T follicular helper cell (primary cell): ENCODE measurements at regions not wholly inside any gene's neighbourhood (a gene's known extent, or its start where the extent isn't known, plus 50 kb on each side); places are given as distances from the start of the nearest gene placed in this dataset.

Source experiments
- DNase-seq: peaks from one replicate; pipeline ENCODE4 v3.0.0-alpha.2; 2020; ENCODE audit warnings: low read depth

DNA sequence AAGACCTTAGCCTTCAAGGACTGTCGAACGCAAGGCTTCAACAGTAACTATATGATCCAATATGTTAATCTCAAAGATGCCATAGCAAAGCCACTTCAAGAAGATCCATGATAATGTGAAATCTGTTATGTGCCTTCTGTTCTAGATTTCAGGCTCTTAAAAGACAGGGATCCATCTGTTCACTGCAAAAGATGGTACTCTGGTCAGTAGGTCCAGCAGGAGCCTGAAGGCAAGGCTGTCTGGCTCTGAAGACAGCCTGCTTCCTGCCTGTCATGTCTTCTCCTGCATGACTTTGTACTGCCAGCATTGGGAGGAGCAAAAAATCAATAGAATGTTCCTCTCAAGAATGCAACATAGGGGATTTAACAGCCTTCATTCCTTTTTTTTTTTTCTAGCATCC lies 270.8 kb upstream of the PARD3B start:
- no peak for DNase-seq

DNA sequence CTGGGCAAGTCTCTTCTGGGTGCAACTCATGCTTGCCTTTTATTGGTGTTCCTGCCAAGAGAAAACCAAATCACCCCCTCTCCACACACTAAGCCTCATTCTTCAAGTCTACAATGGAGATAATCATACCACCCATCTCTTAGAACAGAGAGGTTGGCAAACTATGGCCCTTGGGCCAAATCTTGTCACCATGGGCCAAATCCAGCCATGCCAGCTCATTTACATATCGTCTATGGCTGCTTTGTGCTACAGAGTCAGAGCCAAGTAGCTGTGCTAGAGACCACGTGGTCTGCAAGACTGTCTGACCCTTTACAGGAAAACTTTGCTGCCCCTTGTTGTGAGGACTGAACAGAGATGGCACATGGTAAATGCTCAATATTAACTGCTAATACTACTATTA lies 270.3 kb upstream of the PARD3B start:
- no peak for DNase-seq

DNA sequence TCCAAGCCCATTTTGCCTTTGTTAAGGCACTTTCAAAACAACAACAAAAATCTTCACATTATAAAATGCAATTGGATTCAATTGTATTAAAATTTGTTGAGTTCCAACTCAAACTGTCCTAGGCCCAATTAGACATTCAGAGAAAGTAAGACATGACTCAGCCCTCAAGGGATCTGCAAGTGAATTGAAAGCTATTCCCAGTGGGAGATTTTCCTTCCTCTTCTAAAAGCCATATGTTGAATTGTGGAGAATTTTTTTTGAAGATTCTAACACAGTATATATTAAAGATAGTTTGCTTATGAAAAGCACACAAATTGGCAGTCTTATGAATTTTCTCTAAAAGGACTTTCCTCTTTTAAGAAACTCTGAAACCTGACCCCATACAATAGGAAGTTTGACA lies 268.0 kb upstream of the PARD3B start:
- no peak for DNase-seq

DNA sequence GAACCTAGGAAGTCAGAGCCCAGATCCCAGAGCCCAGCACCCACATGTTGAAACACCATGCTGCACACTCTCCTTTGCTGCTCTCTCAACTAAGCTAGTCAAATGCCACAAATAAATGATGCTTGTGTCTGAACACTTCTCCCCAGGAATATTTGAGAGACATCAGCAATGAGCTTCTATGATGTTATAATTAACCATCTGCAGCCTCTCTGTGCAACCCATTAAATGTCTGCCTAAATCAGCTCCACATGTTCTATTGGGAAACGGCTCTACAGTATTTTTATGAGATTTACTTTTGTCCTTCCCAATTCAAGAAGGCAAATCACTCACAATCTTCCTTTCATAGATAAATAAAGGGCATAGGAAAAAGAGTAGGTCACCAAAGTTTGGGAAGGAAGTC lies 266.8 kb upstream of the PARD3B start:
- DNase-seq, result no peak

DNA sequence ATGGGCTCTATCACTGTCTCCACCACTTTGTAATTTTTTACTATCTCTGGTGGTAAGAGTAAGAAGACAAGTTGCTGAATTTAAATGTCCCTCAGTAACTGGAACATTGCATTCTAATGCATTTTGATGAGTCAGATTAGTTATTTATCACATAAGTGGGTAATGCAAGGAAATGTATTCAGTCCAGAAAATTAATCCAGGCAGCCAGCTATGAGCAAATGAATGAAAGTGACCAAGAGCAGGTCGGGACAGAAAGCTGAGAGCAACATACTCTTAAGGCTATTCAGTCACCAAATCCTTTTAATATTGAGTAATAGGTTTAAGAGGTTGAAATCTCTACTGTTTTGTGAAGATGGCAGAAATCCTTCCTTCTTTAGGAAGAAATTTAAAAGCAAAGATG lies 265.5 kb upstream of the PARD3B start:
- DNase-seq, result no peak

DNA sequence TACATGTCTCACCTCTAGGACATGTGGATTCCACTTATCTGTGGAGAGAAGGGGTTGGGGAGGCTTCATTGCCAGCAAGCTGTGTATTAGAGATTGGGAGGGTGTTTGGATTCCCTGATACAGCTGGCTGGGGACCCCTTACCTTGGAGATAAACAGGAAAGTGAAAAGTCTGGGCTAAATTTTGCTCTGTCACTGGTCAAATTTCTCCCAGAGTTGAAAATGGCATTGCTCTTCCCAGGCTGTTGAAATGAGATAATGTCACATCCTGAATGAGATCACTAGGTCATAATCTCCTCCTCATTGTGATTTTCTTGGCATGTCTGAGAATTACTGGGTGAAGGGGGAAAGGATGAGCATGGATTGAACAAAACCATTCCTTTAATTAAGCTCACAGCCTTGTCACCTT lies 265.0 kb upstream of the PARD3B start:
- DNase-seq, result no peak

DNA sequence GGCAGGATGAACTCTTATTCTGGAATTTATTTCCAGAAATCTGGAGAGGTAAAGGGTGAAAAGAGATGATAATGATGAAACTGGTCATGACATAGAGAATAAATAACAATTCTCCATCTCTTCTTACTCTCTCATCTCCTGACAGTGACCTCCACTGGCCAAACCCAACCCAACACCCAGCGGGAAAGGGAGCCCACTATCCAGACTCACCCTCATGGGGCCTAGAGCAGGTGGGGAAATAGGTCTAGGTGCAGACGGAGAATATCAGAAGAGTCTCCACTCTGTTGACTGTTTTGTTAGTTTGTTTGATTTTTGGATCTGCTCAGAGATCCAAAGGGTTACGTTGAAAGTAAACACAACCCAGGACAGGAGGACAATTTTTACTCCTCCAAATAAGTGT lies 263.2 kb upstream of the PARD3B start:
- no peak for DNase-seq

DNA sequence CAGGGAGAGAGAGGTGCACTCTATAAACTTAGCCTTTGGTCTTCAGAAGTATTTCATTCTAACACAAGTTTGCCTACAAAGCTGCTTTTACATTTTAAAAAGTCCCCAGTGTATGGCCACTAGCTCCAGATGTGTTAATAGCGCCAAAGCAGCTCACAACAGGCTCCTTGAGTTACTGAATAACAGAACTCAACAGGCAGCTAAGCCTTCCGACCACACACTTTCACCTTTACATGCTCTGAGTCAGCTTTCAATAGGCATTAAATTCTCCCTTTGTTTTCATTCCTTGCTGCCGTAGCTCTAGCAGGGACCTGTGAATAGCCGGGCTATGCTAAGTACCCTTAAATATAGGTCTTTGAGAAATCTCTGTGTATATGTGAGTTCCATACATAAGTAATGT lies 262.8 kb upstream of the PARD3B start:
- no peak for DNase-seq

DNA sequence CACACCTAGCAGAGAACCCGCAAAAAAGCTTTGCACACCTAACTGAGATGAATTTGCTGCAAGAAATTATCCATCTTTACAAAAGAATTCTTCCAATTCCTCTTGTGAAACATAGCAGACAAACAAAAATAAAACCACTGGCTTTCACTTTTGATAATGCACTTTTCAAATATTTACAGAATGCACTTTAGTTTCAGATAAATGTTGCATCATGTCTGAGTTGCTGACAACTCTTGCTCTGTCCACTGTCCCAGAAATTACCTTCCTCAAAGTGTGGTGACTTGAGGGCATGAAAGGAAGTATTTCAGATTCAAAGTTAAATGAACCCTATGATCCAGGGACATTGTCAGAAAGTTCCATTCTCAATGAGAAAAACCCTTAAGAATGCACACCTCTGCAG lies 256.2 kb upstream of the PARD3B start:
- DNase-seq, result no peak

DNA sequence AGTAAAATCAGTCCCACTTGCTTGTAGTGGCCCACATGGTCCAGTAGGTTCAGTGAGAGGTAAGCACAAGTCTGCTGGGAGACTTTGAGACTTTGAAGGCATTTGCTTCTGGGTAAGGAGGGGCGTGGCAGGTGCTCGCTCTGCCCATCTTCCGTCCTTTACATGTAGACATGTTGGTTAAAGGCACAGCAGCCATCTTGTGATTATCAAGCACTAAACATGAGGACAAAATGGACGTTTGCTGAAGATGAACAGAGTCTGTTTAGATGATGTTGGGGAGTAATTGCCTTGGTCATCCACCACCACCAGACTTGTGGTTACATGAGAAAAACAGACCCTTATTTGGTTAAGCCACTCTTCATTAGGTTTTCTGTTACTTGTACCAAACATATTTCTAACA lies 252.8 kb upstream of the PARD3B start:
- no peak for DNase-seq

DNA sequence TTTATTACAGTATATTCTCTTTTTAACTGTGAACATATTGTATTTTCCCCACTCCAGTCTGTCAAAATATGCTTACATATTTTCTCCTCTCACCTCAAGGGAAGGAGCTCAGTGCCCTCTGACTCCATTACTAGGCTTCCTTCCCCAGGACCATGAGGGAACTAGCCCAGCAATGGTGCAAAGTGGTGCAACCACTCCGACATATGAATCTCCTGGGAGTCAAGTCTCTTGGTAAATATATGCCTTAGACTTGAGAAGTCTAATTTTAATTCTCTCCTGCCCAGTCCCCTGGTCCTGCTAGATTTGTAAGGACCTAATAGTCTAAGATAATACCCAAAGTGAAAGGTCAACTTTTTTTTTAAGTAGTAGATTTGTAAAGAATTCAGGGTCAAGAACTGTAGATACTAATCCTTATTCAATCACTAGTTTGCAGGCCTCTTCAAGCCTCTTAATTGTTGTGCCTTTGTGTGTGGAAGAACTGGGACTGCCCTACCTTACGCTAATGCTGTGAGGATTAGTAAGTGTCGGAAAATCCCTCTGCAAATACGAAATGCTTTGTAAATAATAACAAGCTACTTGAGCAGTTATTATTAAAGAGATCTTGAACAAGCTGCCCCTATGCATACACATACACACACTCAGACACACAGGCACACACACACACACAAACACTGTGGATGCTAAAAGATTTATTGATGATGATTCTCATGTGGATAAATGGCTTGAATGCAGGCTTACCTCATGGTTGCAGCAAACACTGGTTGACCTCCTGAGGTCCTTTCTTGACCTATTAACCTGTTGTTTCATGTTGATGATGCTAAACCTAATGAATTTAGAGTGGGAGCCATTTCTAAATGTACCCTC lies 251.2 kb upstream of the PARD3B start:
- no peak for DNase-seq

DNA sequence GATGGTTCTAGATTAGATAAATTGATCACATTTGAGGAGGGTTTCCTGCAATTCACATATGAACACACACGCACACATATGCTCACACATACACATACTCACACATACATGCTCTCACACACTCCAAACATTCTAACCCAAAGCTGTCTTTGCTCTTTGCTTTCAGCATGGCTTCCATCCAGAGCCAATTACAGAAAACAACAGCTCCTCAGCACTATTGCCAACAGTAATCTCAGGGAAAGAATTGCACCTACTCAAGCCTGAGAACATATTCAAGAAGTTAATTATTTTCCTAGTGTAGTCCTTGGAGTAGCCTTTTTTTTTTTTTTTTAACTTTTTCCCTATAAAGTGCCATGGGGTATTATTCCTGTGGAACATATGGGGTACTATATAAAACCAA lies 246.9 kb upstream of the PARD3B start:
- DNase-seq, result no peak

DNA sequence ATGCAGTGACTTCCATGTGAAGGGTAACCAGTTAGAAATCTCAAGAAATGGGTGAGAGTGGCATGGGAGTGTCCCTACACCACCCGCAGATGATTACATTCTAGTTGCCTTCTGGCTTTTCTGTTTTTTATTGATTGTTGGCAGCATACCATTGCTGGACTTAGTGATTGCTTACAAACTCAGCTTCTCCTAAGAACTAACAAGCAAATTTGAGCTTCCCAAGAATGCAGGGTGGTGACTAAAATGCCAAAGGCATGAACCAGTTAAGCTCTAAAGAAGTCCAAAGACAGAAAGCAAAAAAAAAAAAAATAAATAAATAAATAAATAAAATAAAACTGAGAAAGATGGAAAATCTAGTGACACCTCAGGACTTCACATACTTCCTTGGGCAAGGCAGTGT lies 245.5 kb upstream of the PARD3B start:
- no peak for DNase-seq

DNA sequence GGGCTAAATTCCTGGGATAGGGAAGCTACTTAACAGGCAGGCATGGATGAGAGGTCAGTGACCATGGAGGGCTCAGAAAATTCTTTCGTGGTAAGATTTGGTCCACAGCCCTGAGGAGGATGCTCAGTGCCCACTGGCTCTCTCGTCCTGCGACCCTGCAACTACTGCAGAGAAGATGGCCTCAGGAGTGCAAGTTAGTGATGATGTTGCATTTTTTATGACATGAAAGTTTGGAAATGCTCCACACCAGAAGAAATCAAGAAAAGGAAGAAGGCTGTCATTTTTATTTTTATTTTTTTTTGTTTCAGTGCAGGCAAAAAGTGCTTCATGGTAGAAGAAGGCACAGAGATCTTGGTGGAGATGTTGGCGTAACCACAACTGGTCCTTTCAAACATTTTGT lies 238.6 kb upstream of the PARD3B start:
- DNase-seq, result no peak

DNA sequence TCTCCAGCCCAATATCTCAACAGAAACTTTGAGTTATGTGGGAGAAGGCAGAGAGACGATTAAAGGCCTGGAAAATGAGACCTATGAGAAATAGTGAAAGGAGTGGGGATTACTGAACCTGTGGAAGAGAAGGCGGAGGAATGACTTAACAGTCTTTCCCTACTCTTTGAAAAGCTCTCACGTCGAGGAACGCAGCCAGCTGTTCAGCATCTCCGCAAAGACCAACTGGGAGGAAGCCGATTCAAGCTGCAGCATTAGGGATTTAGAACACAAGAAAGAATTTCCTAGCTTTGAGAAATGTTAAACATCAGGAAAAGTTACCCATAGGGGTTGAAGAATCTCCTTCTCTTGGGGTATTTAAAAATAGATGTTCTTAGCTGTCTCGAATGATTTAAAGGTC lies 233.2 kb upstream of the PARD3B start:
- no peak for DNase-seq

DNA sequence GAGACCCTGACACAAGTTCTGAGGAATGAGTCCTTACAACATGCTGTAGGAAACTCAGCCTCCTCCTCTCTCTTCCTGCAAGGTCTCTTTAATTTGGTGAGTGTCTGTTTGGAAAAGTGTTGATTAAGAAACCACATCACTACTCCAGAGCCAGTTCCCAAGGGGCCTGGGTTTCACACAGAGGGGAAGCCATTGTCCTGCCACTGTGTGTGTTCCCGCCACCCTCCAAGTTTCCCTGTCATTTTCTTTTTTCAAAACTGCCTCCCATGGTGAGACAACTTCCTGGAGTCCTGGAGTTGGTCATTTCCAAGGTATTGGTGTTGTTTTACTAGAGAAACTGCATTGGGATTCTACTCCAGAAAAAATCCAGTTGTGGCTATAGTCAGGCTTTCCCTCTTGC lies 232.0 kb upstream of the PARD3B start:
- no peak for DNase-seq

DNA sequence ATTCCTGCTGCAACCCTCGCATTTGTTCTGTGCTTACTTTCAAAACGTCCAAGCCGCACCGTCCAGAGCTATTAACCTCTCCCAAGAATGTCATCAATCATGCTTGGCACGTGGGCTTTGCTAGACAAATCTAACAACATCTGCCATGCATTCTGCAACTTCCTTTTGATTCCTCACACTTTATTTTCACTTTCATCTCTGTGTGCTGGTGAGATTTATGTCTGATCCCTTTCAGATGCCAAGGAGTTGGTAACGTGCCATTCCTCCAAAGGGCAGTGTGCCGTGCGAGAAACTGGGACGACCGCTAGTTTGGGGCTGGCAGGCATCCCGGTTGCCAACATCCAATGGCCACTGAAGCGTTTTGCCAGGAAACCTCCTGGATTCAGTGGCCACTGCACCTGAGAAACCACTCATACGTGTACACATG lies 230.0 kb upstream of the PARD3B start:
- no peak for DNase-seq

DNA sequence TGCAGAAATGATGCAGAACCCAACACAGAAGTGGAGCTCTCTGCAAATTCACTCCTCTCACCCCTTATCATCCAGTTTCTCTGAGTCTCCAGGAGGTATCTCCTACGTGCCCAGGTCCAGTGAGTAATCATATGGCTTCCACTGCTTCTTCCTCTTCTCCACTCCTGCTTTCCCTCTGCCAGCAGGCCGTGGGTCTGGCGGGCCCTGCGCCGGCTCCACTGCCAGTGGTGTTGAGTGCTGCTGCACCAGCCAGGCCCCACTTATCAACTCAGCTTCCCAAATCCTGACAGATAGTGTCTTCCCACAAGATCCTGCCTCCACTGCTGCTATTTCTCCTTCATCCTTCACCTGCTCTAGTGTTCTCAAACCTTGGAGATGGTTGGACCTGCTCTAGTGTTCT lies 227.6 kb upstream of the PARD3B start:
- DNase-seq, result no peak

DNA sequence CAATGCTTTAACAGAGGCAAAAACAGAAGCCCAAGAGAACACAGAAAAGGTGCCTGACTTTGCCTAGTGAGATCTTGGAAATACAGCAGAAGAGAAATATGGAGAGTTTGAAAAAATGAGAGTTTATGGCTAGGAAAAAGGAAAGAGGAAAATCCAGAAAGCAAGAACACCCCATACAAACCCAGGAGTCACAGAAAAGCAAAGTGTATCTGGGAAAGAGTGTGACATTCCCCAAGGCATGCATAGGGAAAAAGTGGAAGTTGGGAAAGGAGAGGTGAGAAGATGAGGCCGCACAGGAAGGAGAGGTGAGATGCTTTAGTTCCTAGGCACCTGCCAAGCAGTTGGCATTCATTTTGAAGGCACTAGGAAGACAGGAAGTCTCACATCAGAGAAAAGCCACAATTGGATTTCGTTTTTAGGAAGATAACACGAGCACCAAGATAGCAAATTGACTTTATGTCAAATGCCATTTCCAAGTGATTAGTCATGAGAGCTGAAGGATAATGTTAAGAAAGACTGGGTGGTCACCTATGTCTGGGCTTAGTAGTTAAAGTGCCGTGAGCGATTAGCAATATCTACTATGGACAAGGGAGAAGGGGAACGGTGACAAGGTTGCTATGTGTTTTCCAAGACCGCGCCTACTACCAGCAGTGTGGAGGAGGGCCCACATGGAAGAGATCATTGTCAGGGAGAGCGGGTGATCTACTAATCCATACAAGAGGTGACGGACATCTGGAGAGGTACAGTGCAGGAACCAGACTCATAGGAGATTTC lies 224.1 kb upstream of the PARD3B start:
- DNase-seq, result no peak

DNA sequence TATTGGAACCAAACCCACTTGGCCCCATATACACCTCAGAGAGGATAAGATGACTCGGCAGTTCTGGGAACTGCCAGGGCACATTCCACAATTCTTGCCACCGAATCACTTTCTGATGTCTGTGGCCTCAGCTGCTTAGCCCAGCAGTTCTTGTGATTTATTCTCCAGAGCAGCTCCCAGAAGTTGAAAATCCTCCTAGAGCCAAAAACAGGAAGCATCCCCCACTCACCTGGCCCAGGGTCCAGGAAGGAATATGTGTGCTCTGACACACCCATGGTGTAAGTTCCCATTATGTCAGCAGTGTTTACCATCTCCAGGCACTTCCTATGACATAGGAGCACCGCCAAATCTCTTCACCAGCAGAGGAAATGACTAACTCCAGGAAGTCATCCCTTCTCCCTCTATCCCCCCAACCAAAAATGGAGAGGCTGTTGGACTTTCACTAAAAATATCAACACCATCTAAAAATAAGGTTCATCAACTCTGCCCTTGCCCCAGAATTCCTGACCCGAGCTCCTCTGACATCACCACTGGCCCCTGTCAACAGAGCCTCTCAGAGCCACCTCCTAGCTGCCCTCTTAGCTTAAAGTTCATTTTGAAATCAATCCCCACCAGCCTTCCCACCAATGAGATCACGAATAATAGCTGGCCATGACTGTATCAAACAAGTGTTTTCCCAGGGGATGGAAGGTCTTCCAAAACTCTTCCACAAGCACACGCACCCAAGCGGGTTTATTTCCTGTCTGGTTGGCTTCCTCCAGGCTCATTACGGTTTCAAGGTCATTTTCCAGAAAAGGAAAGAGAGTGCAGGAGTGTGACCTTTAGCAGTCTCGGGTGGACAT lies 223.1 kb upstream of the PARD3B start:
- no peak for DNase-seq

DNA sequence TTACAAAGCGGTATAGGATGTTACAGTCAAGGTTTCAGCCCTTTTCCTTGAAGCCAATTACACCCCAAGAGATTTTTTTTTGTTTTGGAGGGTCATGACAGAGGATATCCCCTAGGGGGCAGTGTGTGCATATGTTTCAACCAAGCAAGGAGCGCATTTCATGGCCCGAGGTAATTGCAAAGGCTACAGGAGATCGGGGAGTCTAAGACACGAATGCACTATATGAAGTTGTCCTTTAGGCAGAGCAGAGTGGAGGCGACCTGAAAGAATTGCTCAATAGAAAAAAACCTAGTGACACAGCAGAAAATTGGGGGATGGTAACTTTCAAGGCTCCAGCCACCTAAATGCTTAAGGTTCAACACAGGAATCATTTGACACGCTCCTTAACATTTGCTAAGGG lies 219.8 kb upstream of the PARD3B start:
- DNase-seq, result peak; percentile 37

DNA sequence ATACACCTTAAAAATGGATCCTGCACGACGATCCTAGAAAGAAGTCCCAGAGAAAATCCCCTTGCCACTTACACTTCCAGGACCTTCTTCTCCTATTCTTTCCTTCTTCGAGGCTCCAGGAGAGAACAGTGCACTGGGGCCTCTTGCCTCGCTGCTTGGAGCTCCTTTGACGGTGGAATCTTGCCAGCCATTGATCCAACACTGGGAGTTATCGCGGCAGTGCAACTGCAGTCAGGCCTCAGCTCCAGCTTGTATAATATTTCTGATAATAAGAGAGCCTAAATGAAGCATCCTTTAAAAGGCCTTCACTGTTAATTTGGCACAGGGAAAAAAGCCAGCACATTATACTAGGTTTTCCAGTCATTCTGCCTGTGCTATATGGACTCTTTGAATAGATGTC lies 216.9 kb upstream of the PARD3B start:
- DNase-seq, result no peak

DNA sequence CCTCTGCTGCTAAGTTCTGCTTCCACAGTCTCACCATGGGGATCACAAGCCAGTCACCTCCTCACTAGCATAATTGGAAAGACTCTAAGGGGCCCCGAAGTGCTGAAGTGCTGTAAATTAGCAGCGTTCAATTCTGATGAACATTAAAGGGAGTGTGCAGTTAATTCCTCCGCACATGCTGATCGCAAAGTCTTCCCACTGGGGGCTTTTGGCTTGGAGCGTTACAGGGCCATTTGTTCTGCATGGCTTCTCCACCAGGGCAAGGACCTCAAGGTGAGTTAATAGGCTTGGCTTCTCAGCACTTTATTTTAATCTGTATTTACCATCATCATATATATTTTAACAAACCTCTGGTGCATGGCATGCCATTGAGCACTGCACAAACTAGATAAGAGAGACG lies 216.3 kb upstream of the PARD3B start:
- DNase-seq, result no peak
